ENCODE measurements at regions not wholly inside any gene's neighbourhood (a gene's known extent, or its start where the extent isn't known, plus 50 kb on each side); places are given as distances from the start of the nearest gene placed in this dataset.
"Not testable (repeated sequence)": the region's sequence is repeated elsewhere in the genome, so short reads cannot be mapped to it uniquely, and the experiment has no call there.

DNA sequence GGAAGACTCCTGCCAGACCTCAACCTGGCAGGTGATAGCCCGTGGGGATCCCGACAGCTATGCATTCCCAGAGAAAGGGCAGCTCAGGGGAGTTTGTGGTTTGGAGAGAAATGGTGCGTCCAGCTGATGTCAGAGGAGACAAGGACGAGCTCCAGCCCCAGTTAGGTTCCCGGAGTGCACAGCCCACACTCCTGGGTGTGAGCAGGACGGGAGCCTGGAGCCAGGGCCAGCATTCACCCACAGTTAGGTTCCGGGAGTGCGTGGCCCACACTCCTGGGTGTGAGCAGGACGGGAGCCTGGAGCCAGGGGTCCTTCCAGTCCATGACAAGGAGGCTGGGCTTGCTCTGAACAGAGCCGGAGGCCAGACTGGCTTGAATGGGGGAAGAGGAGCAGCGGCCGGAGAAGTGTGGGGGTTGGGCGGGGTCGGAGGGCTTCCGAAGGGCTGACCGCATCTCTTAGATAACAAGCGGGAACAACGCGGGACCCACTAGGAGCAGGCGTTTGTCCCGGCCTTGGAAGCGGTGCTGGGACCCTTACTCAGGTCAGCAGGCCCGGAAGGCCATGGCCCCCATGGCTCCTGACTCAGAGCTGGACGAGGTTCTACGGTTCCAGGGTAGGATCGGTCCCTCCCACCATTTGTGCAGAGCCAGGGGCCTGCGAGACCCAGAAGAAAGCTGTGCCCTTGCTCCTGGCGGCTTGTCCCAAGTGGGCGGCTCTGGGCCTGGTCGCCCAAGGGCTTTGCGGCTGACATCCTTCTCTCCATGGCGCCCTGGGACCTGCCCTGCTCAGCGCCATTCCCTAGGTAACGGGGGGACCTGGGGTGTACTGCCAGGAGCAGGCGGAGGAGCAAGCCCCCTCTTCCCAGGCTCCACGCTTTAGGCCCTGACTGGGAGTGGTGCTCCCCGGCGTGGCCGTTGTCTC, 185.6 kb downstream of the RTP5 start:
- no peak for DNase-seq

DNA sequence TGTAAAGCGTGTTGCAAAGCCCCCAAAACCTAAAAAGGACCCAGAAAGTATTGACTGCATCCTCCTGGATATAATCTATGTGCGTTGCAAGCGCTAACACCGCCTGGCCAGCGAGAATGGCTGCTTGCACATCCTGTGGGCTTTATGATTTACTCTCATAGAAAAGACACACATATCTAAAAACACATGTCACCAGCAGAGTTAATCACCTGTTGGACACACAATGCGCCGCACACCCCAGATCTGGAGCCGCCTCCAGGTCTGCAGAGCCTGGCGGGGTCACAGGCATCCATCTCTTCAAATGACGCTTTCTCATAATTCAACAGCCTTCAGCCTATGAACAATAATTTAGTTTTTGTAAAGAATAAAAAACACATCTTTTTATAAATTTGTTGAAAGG, 186.5 kb downstream of the RTP5 start:
- no peak for DNase-seq

DNA sequence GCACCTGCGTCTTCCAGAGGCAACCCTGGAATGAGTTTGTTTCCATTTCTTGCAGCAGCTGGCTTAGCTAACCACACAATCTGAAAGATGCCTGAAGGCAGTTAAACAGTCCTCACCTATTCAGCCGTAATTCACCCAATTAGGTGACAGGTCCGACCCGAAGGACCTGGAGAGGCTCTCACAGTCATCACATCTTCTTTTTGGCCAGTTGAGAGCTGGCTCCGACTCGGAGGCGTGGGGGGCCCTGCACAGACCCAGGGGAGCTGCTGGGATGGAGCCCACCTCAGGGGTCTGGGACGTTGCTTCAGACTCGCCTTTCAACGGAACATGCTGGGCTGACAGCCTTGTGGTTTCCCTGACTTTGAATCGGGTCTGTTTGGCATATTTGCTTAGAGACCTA, 187.3 kb downstream of the RTP5 start:
- no peak for DNase-seq

DNA sequence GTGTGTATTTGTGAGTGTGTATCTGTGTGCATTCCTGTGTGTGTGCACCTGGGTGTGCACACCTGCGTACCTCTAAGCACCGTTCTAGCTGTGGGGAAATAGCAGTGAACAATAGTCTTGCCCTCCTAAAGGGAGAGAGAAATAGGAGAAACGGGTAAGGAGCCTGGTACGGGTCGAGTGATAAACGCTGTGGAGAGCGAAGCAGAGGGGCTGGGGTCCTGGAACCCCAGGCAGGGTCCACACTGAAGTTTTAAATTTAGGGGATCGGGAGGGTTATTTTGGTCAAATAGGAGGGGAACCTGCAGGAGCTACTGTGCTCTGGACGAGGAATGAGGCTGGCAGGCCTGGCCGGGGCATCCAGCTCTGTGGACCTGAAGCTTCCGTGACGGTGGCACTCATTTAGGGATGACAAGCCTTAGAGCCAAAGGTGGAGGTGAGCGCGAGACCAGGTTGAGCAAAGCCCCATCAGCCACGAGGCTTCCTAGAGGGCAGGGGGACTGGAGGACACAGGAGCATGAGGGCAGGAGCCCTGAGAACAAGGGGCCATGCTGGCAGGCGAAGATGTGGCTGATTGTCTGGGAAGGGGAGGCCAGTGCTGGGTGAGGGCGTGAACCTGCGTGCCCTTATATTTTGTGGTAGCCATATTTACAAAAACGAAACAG, 188.0 kb downstream of the RTP5 start:
- DNase-seq = no peak

DNA sequence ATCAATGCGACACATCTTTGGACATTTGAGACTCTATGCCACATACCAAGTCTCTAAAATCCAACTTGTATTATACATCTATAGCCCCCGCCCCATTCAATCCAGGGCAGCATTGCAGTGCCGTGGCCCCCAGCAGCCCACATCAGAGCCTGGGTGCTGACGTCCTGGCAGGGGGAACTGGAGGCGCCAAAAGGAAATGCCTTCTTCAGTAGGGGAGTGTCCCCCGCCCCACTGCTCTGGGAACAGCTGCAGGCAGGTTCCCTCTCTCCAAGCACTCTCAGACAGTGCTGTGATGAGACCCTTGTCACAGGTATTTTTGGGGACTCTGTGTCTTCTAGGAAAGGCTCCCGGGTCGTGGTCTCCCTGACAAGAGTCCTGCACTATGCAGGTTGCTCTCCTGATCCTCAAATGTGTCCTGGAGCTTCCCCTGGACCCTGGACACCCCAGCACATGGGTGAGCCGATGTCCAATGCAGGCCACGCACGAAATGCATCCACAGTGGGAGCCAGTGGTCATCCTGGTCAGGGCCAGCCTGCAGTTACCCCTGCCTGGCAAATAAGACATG, 188.7 kb downstream of the RTP5 start:
- DNase-seq = no peak

DNA sequence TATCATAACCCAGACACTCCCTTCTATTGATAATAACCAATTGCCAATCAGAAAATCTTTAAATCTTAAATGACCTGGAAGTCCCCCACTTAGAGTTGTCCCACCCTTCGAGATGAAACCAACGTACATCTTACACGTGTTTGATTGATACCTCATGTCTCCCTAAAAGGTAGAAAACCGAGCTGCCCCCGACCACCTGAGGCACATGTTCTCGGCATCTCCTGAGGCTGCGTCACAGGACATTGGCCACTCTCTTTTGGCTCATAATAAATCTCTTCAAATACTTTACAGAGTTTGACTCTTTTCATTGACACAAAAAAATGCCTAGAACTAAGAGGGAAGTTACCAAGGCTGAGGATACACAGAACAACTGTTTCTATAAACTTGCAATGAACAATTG, 190.0 kb downstream of the RTP5 start:
- no peak for DNase-seq

DNA sequence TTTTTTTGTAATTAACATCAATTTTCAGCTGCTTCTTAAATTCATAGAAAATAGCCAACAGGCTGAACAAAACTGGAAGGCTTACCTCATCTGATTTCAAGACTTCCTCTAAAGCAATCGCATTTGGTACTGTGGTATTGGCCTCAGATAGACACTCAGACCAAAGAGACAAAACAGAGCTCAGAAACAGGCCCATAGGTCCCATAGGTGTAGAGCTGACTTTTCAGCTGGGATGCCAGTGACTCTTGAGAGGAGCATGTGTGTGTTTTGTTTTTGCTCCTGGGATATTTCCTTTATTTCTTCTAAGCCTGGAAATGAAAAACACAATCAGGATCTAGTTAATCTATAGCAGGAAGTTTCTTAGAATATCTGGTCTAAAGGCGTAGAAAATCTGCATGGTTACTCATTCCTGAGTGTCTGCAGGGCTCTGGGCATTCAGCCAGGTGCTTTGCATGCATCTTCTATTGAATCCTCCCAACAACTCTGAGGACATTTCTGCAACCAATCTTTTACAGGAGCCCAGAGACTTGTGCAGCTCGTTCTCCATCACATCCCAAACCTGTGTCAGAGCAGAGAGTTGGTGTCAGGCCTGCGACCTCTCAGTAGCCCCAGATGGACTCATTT, 190.8 kb downstream of the RTP5 start:
- no peak for DNase-seq

DNA sequence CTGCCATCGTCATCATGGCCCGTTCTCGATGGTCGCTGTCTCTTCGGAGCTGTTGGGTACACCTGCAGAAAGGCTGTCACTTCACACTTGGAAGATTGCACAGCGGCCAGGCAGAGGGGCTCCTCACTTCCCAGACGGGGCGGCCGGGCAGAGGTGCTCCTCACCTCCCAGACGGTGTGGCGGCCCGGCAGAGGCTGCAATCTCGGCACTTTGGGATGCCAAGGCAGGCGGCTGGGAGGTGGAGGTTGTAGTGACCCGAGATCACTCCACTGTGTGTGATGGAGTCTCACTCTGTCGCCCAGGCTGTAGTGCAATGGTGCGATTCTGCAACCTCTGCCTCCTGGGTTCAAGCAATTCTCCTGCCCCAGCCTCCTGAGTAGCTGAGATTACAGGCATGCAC, 192.4 kb downstream of the RTP5 start:
- DNase-seq = not testable (repeated sequence)

DNA sequence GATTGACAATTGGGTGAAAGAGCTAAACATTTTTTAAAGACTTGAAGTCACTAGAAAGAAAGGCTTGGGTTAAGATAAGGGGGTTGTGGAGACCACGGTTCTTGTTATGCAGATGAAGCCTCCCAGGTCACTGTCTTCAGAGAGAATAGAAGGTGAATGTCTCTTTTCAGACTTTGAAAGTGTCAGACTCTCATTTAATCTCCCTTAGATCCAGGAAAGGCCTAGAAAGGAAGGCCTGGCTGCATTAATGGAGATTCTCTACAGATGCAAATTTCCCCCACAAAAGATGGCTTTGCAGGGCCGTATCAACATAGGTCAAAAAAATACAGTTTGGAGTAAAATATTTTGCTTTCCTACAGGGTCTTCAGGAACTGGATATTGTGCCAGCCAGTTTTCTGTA, 193.9 kb downstream of the RTP5 start:
- no peak for DNase-seq

DNA sequence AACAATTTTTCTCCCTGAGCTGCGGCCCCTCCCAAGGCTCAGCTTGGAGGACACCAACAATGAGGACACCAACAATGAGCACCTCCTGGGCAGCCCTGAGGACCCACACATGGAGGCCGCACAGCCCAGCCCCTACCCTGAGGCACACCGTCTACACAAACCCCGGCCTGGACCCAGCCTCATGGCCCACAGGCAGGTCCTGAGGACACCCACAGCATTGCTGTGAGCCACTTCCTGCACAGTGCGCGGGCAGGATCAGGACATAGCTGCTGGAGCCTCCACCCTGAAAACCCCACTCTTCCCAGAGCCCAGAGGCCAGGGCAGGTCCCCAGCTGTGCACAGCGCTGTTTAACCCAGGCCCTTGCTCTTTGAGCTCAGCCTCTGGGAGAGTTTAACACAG, 194.3 kb downstream of the RTP5 start:
- no peak for DNase-seq

DNA sequence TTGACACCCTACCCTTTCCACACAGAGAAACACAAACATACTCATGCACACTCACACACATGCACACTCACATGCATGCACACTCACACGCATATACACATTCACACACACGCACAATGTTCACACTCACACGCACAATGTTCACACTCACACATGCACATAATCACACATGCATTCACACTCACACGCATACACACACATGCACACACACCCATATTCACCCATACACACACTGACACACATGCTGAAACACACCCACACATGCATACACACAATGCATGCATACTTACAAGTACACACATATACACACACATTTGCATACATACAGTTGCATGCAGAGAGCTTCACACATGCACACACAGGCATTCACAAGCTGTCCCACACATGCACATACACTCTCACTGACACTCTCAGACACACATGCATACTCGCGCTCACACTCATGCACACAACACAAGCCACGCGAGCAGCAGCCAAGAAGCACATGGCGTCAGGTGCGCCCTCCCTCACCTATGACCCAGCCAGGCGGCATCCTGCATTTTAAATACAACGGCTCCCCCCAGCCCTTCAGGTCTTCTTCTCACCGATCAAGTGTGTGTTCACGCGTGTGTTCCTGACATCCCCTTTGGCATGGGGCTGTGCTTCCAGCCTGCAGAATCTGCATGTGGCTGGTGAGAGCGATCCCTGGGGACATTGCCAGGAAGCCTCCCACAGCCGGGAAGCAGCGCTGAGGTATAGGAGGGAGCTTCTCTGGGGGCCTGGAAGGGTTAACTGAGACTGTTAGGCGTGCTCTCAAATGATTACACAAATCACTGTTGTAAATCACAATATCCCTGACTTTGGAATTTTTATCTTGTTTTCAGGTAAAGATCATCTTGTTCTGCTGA, 195.1 kb downstream of the RTP5 start:
- no peak for DNase-seq

DNA sequence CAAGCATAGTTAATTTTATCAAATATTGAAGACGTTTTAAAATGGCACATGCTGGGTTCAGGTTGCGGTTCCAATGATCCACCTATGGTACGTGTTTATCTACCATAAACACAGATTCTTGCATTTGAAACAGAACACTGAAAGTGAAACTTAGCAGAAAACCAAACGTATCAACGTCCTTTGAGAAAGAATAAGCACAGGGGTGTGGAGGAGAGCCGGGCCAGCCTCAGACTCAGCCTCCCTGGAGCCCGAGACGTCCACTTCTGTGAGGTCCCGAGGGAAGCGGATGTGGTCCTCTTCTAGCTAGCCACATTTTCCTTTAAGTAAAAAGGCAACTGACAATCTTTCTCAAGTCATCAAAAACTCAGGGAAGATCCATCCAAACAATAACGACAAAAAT, 195.9 kb downstream of the RTP5 start:
- DNase-seq = no peak

DNA sequence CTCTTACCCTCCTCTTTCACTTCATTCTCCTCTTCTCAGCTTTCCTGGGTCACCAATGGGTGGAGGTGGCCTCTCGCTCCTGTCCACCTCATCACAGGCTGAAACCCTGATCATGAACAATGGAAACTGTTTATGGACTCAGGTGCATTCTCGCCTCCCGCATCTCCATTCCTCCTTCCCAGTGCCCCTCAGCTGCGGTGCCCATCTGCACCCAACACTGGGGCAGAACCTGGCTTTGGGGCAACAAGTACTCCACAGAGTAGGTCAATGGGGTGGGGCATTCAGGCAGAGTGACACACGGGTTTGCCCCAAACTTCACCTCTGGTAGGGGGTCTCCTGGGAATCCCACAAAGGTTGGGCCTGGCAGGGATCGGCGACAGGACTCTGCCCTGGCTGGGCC, 199.5 kb downstream of the RTP5 start:
- DNase-seq = no peak

DNA sequence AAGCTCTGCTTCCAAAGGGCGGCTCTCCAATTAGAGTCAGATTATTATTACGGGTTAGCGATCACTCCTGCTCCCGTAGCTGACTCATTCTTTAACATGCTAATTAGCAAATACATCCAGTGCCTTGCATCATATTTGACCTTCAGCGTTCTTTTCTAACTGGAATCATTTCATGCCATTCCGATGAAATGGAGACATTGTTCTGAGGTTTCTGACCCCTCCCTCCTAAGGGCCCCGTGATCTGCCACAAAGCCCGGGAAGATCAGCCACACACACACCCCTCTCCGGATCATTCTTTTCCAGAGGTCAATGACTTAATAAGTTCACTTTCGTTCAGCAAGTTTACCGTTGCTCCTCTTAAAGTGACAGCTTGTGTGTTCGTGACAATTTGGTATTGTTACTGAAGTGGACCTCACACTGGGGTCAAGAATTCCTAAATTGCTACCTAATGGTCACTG, 200.4 kb downstream of the RTP5 start:
- DNase-seq = not testable (repeated sequence)

DNA sequence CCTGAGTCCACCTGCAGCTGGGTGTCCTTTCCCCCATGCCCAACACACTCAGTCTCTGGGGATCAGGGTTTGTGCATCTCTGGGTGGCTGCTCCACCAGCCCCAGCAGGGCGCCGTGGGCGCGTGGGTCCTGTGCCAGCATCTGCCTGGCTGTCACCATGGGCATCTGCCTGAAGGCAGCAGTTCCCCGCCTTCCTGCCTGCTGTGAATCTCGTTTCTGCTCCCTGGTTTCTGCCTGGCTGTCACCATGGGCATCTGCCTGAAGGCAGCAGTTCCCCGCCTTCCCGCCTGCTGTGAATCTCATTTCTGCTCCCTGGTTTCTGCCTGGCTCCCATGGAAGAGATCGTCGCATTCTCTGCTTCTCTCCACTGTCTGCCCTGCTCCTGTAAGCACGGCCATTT, 201.2 kb downstream of the RTP5 start:
- not testable (repeated sequence) for DNase-seq

DNA sequence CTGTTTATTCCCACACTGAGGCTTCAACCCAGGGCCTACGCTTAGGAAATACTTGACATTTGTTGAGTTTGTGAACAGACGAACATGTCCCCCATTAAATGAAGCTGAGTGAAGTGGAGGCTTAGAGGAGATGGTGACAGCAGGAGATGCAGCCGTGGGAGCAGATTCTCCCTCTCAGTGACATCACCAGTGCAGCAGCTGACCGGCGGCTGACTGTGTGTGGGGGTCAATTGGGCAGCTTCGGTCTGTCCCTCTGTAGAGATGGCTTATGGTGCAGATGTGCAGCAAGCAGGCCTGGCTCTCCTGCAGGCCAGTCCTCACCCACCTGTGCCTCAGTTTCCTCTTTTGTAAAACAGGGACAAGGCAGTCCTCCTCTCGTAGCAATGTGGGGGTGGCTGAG, 201.8 kb downstream of the RTP5 start:
- not testable (repeated sequence) for DNase-seq

DNA sequence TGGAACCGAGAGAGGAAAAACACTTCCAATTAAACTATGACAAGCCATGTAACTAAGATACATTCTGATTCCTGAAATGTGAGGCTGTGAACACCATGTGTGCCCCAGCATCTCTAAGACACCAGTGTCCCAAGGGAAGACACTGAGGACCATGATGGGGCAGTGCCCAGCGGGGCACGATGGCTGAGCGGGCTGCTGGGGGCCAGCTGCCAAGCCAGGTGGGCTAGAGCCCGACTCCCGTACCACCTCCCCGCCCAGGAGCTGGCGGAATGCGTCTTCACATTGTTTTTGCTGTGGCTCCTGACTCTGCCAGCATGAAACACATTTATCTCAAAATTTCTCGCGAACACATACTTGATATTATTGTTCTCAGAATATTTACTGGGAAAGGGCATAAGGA, 202.4 kb downstream of the RTP5 start:
- not testable (repeated sequence) for DNase-seq

DNA sequence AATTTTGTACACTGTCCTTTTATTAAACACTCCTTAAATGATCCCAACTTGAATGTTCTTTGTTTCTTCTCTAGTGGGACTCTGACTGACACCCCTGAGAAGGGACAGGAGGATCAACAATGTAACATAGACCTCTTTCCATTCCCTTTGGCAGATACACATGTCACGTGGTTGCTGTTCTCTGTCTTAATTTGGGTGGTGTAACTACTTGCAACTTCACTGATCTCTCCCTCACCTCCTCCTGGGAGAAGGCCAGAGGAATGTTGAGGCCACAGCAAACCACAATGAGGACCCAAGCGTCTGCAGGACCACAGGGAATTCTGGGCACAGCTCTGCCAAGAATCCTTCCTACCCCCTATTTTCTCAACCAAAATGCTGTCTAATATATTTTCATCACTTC, 205.6 kb downstream of the RTP5 start:
- DNase-seq = no peak

DNA sequence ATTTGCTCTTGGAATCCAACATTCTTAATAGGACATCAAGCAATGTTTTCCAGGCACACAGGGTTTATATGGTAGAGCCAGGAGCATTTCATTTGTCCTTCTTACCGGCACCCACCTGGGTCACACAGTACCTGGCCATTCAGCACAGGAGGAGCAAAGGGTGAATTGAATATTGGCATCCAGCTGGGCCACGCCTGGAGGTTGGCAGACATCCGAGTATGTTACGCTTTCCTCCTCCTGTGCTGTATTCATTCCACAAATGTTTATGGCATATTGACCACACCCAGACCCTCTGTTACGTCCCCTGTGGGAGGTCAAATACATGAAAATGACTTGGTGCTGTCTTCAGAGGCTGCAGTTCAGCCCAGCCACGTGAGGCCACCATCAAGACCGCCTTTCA, 206.2 kb downstream of the RTP5 start:
- DNase-seq = no peak

DNA sequence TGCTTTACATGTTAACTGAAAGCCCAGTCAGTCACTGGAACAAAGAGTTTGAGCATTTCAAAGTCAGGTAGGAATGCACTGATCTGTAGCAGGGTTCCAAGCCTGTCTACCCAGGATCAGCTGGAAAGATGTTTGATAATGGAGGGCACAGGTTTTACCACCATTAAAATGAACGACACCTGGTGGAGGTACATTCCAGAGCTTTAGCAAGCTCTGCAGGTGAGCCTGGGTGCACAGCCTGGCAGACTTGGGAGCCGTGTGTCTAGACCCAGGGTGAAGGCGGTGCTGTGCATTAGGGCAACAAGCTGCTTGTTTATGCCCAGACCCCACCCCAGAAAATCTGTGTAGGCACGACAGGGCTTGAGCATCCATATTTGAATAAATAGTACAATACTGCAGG, 206.7 kb downstream of the RTP5 start:
- DNase-seq = not testable (repeated sequence)

DNA sequence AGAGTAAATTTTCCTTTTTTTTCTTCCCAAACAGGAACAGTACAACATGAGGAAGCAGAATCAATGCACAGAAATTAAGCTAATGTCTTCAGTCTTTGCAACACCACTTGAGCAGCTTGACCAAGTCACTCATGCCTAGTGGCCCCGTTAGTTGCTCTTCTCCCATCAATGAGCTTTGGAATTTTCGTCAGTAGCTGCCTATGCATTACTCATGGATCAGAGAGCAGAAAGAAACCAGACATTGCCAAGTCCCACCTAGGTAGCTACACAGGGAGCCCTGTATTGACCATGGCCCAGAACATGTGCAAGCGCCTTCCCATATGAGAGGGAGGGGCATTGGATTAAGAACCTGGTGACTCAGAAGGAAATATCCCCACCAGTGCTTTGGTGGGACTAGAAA, 208.9 kb downstream of the RTP5 start:
- DNase-seq = not testable (repeated sequence)

DNA sequence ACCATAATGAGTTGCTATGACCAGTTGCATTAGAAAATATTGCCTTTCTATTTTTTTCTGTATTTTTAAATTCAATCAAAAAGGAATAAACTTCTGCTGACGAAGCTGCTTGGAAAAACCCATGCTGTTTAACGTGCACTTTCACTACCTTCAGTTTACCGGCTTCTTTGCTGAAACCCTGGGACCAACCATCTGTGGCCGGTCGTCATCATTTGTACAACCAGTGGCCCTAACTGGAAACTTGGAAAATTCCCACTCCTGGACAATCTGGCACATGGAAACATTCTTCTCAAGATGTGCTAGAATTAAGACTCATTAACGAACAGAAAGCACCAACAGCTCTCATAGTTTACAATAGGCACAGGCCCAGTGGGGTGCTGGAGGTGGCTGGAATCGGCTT, 210.3 kb downstream of the RTP5 start:
- DNase-seq = not testable (repeated sequence)
